ENCODE measurements at regions not wholly inside any gene's neighbourhood (a gene's known extent, or its start where the extent isn't known, plus 50 kb on each side); places are given as distances from the start of the nearest gene placed in this dataset.
"Not testable (repeated sequence)": the region's sequence is repeated elsewhere in the genome, so short reads cannot be mapped to it uniquely, and the experiment has no call there.

DNA sequence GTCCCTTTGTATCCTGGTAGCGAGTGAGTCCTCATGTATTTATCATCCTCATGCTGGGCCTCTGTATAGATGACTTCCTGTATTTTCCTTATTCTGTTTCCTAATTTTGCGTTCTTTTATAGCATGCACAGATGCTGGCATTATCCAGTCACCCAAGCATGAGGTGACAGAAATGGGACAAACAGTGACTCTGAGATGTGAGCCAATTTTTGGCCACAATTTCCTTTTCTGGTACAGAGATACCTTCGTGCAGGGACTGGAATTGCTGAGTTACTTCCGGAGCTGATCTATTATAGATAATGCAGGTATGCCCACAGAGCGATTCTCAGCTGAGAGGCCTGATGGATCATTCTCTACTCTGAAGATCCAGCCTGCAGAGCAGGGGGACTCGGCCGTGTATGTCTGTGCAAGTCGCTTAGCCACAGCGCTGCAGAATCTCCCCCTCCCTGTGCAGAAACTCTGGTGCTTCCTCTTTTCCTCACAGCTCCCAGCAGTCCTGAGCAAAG is 183.1 kb upstream of the PRSS58 start:
- no peak for DNase-seq (ENCODE audit: low spot score)

- DNase-seq (ENCODE audit: low spot score): no peak
Observed at GRCh38 chr7:142440219-142440905, 182.5 kb upstream of the PRSS58 start.

GRCh38 chr7:142439739-142440138 is 181.9 kb upstream of the PRSS58 start:
- DNase-seq (ENCODE audit: low spot score): no peak

GRCh38 chr7:142438923-142439515 is 181.2 kb upstream of the PRSS58 start:
- no peak for DNase-seq (ENCODE audit: low spot score)

- DNase-seq (ENCODE audit: low spot score): no peak
Observed at GRCh38 chr7:142438235-142438922, 180.5 kb upstream of the PRSS58 start.

- no peak for DNase-seq (ENCODE audit: low spot score)
Observed at GRCh38 chr7:142437741-142438140, 179.9 kb upstream of the PRSS58 start.

DNA sequence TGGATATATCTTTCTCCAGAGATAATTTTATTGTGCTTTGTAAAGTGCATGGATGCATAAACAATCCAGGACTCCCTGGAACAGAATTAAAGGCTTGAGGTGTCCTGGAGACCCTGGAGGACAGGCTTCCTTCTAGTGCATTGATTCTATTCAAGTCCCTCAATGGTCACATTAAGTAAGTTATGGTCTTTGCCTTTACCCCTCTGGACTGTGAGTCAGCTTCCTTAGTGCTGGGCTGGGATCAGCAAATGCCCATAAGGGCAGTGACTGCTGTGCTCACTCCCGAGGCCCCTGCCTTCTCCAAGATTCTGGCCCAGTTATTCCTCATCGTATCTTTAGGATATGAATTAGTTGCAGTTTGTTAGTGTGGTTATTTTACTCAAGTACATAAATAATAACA is 178.7 kb upstream of the PRSS58 start:
- DNase-seq (ENCODE audit: low spot score): no peak

GRCh38 chr7:142435606-142436005 is 177.7 kb upstream of the PRSS58 start:
- DNase-seq (ENCODE audit: low spot score): not testable (repeated sequence)

DNA sequence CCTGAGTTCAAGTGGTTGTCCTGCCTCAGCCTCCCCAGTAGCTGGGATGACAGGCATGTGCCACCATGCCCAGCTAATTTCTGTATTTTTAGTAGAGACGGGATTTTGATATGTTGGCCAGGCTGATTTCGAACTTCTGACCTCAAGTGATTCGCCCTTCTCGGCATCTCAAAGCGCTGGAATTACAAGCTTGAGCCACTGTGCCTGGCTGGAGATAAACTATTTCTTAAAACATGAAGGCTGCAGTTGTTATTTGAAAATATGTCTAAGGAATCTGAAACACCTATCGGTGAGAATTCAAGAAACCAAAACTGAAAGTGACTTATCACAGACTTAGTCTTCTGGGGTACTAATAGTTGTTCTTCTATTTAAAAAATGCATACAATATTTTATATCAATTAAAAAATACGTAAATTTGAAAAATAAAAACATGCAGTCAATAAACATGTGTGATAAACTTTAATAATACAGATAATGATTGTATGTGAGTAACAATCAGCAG is 176.9 kb upstream of the PRSS58 start:
- no peak for DNase-seq (ENCODE audit: low spot score)

GRCh38 chr7:142434133-142434532 is 176.3 kb upstream of the PRSS58 start:
- DNase-seq (ENCODE audit: low spot score): not testable (repeated sequence)

GRCh38 chr7:142432377-142432776 is 174.5 kb upstream of the PRSS58 start:
- DNase-seq (ENCODE audit: low spot score): no peak

- no peak for DNase-seq (ENCODE audit: low spot score)
Observed at GRCh38 chr7:142431491-142431890, 173.6 kb upstream of the PRSS58 start.

- no peak for DNase-seq (ENCODE audit: low spot score)
Observed at GRCh38 chr7:142428094-142428493, 170.2 kb upstream of the PRSS58 start.

GRCh38 chr7:142425281-142425680 is 167.4 kb upstream of the PRSS58 start:
- no peak for DNase-seq (ENCODE audit: low spot score)

- DNase-seq (ENCODE audit: low spot score): no peak
Observed at GRCh38 chr7:142422621-142423020, 164.8 kb upstream of the PRSS58 start.

DNA sequence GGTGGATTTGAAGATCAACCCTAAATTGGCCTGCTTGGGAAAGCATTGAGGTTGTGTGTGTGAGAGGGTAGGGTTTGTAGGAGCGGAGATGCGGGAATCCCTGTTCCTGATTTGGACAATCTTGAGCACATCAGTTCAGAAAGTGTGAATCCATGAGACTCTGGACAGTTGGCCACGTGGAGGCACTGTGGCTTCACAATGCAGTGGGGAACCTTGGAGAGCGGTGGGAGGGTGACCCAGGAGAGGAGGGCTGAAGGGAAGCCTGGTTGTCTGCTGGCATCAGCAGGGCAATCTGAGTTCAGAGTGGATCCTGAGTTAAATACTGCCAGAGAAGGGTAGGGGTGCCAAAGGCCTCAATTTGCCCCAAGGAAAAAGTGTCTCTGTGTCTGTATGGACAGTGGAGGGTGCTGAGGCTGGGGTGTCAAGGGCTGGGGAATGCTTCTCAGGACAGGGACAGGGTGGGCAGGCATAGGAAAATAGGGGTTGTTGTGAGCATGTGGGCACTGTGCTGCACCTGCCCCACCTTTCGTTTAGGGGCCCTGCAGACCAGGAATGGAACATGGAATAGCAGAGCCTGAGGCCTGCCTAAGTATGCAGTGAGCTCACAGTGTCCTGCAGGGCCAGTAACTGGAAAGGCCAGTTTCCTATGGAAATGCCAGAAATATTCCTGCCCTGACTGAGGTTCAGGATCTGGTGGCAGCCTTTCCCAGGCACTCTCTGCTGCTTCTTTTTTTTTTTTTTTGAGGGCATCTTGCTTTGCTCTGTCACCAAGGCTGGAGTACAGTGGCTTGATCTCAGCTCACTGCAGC is 162.9 kb upstream of the PRSS58 start:
- DNase-seq (ENCODE audit: low spot score): no peak

DNA sequence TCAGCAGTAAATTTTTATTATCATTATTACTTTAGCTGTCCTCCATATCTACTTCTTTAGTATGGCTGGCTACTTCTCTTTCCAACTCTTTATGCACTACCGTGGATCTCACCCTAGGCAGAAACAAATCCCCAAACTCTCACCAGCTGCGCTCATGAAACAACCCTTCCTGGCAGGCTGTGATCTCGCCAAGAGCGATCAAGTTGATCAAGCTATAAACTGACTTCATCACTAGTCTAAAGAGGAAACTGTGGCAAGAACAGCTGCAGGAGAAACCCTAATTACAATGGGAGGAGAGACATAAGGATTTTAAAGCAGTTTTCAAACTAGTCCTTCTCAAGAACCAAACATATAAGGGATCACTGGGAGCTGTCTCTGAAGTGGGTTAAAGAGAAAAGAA is 160.5 kb upstream of the PRSS58 start:
- no peak for DNase-seq (ENCODE audit: low spot score)

DNA sequence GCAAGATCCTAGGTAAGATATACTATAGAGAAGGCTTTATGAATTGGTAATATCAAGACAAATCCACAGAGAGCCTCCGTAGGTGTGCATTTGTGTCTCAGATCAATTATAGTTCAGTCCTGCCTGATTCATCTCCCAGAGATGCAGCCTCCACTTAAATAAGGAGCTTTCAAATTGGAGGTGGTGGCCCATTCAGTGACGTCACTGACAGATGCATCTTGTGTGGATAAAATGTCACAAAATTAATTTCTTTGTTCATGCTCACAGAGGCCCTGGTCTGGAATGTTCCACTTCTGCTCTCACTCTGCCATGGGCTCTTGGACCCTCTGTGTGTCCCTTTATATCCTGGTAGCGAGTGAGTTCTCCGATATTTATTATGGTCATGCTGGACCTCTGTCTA is 157.1 kb upstream of the PRSS58 start:
- DNase-seq (ENCODE audit: low spot score): no peak

GRCh38 chr7:142414135-142414534 is 156.3 kb upstream of the PRSS58 start:
- no peak for DNase-seq (ENCODE audit: low spot score)

GRCh38 chr7:142413280-142414000 is 155.6 kb upstream of the PRSS58 start:
- DNase-seq (ENCODE audit: low spot score): no peak

DNA sequence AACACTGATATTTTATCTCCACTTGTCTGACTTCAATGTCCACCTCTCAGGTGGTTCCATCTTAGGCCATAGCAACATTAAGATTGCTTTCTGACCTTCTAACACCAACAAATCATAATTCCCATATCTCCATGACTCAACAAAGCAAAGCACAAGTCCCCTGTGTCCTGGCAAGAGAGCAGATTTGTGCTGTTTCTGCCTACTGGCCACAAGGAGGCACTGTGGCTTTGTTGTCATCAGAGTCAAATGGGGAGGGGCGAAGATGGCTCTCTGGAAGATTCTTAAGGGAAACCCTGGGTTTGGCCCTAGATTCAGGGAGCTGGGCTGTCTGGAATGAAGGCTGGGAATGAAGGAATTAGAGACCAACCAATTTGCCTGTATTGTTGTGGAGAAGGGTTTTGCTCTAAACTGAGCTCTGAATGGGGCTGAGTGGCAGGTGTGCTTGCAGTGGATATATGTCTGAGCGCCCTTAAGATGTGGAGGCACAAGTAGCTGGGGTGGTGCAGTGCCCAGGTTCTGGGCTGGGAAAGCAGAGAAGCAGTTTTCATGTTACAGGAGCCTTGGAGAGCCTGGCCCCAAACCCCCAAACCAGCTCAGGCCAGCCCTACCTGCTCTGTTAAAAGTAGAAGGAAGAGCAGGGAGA is 154.8 kb upstream of the PRSS58 start:
- no peak for DNase-seq (ENCODE audit: low spot score)
